GM12878 (cell line): ENCODE measurements at regions not wholly inside any gene's neighbourhood (a gene's known extent, or its start where the extent isn't known, plus 50 kb on each side); places are given as distances from the start of the nearest gene placed in this dataset.

Experiments used
- ATAC-seq: fragments of 200-7000 bp; cut with Tn5 transposase; 3 replicates; pipeline ENCODE4 v1.9.1; 2020; ENCODE audit warnings: mild to moderate bottlenecking, moderate library complexity
- BruUV-seq: library from RNA; stranded (reverse); fragments of 400-500 nt; replicated peaks from 2 replicates; lab custom pipeline; 2021; lab: Mats Ljungman, UMichigan
- CTCF ChIA-PET: fragments of 300-600 bp; sonication (Branson Sonifier 250); formaldehyde crosslinking; extraction: SDS; loops from one replicate; lab custom pipeline; 2021; ENCODE audit warnings: inconsistent platforms; lab: Yijun Ruan, JAX
- POLR2A ChIA-PET: fragments of 350-600 bp; formaldehyde crosslinking; extraction: SDS; loops from one replicate; lab custom pipeline; 2021; ENCODE audit warnings: inconsistent platforms; lab: Charles Lee
- RAD21 ChIA-PET: fragments of 300-600 bp; sonication (Branson Sonifier 250); formaldehyde crosslinking; loops from one replicate; lab custom pipeline; 2023; ENCODE audit warnings: antibody characterized with exemption; ENCODE audit not compliant: unreplicated experiment; lab: Charles Lee
- SMC1A ChIA-PET: fragments of 300-600 bp; sonication (Branson Sonifier 250); formaldehyde crosslinking; loops from one replicate; lab custom pipeline; 2023; ENCODE audit not compliant: unreplicated experiment, uncharacterized antibody; lab: Charles Lee
- DNase-seq: peaks from one replicate; pipeline ENCODE4 v3.0.0-alpha.2; 2011; ENCODE audit warnings: low read depth, low spot score
- FAIRE-seq: peaks from 3 replicates; lab custom pipeline; 2011; peaks lifted over from hg19 to GRCh38; lab: Jason Lieb, UNC
- H2AFZ ChIP-seq: 2 replicates; pipeline ENCODE4 v1.6.0; 2011; ENCODE audit warnings: low read depth, low read length, control low read depth; ENCODE audit not compliant: control insufficient read depth
- H3K27ac ChIP-seq: 2 replicates; pipeline ENCODE4 v1.5.1; 2011; ENCODE audit warnings: control low read depth; ENCODE audit not compliant: control insufficient read depth, insufficient read depth
- H3K27me3 ChIP-seq, 2 experiments: replicated peaks in 1 of 2; 2 replicates each; pipeline versions ENCODE4 v1.6.0 to v1.6.1; 2011; ENCODE audit warnings: low read length in 1 of 2; ENCODE audit not compliant: control insufficient read depth in 2 of 2, insufficient read depth in 2 of 2
- H3K36me3 ChIP-seq, 2 experiments: 2 replicates each; pipeline ENCODE4 v1.5.1; 2011; ENCODE audit warnings: low read length in 1 of 2; ENCODE audit not compliant: control insufficient read depth in 2 of 2, insufficient read depth in 2 of 2
- H3K4me1 ChIP-seq: 2 replicates; pipeline ENCODE4 v1.6.1; 2011; ENCODE audit warnings: mild to moderate bottlenecking, low read length, moderate library complexity, mixed read lengths; ENCODE audit not compliant: control insufficient read depth, insufficient read depth
- H3K4me2 ChIP-seq: 2 replicates; pipeline ENCODE4 v1.6.0; 2011; ENCODE audit warnings: control low read depth; ENCODE audit not compliant: control insufficient read depth, insufficient read depth
- H3K4me3 ChIP-seq: fragments of 200-600 bp; sonication (generic); 2 replicates; pipeline ENCODE4 v1.5.1; 2016
- H3K79me2 ChIP-seq: 2 replicates; pipeline ENCODE4 v1.6.0; 2011; ENCODE audit warnings: low read length; ENCODE audit not compliant: control insufficient read depth, insufficient read depth
- H3K9ac ChIP-seq: 2 replicates; pipeline ENCODE4 v1.8.0; 2011; ENCODE audit warnings: low read length, control low read depth, mixed read lengths; ENCODE audit not compliant: control insufficient read depth, insufficient read depth
- H3K9me3 ChIP-seq: replicated peaks from 3 replicates; pipeline ENCODE4 v1.5.1; 2011; ENCODE audit warnings: mild to moderate bottlenecking, low read length; ENCODE audit not compliant: control insufficient read depth, insufficient read depth
- H4K20me1 ChIP-seq: 2 replicates; pipeline ENCODE4 v1.6.0; 2011; ENCODE audit not compliant: control insufficient read depth, insufficient read depth
- BMI1 ChIP-seq: fragments of 450-650 bp; IDR thresholded peaks from 2 replicates; pipeline ENCODE4 v1.6.1; 2016; ENCODE audit warnings: mild to moderate bottlenecking, moderate library complexity, borderline replicate concordance
- CEBPB ChIP-seq, 2 experiments: fragments of 150-350 bp in 1 of 2; IDR thresholded peaks; 2 replicates each; pipeline ENCODE4 v1.6.1; 2012 to 2014; ENCODE audit warnings: low read depth in 2 of 2, low read length in 2 of 2, borderline replicate concordance in 1 of 2, inconsistent platforms in 1 of 2
- E2F4 ChIP-seq: IDR thresholded peaks from 2 replicates; pipeline ENCODE4 v1.6.1; 2012; ENCODE audit warnings: low read depth, low read length, improper control_type of control experiment
- E2F8 ChIP-seq: fragments of 450-650 bp; IDR thresholded peaks from 2 replicates; pipeline ENCODE4 v1.6.1; 2018; ENCODE audit warnings: mild to moderate bottlenecking, low read depth, moderate library complexity; ENCODE audit not compliant: partially characterized antibody
- EGR1 ChIP-seq, 2 experiments: IDR thresholded peaks; 1 replicate in 1 of 2; 2 replicates in 1 of 2; pipeline ENCODE4 v1.6.1; 2011 to 2012; ENCODE audit warnings: low read depth in 2 of 2, low read length in 2 of 2, borderline replicate concordance in 1 of 2, mild to moderate bottlenecking in 1 of 2, moderate library complexity in 1 of 2
- ESRRA ChIP-seq: IDR thresholded peaks from 2 replicates; pipeline ENCODE4 v1.6.1; 2012; ENCODE audit warnings: mild to moderate bottlenecking, low read length, improper control_type of control experiment
- JUNB ChIP-seq: IDR thresholded peaks from 2 replicates; pipeline ENCODE4 v1.6.1; 2016; ENCODE audit warnings: antibody characterized with exemption, mild to moderate bottlenecking
- RB1 ChIP-seq: fragments of 450-650 bp; formaldehyde crosslinking; IDR thresholded peaks from 2 replicates; pipeline ENCODE4 v1.6.1; 2017; ENCODE audit warnings: mild to moderate bottlenecking, borderline replicate concordance
- SMARCA5 ChIP-seq: fragments of 450-650 bp; IDR thresholded peaks from 2 replicates; pipeline ENCODE4 v1.6.1; 2017; ENCODE audit warnings: mild to moderate bottlenecking
- ZSCAN29 ChIP-seq: fragments of 450-650 bp; IDR thresholded peaks from 2 replicates; pipeline ENCODE4 v1.6.1; 2017; ENCODE audit warnings: mild to moderate bottlenecking, moderate library complexity
- WGBS: methylation state at CpG from one replicate; pipeline ENCODE4 v1.1.6; 2016; ENCODE audit warnings: low lambda C conversion rate; ENCODE audit not compliant: insufficient replicate concordance, insufficient coverage; ENCODE audit errors: missing lambda C conversion rate; 5-methylcytosine and 5-hydroxymethylcytosine counted together
- in situ Hi-C: fragments of 300-500 bp; cut with MboI; formaldehyde crosslinking; loops from 9 replicates; pipeline ENCODE4 v1.14.3; 2018; ENCODE audit warnings: mixed read lengths
- intact Hi-C: fragments of 100-400 bp; cut with micrococcal nuclease; formaldehyde crosslinking; loops from one replicate; pipeline ENCODE4 v1.14.2; 2022; ENCODE audit not compliant: unreplicated experiment

GRCh38 chr15:95923792-95924191 is 406.7 kb upstream of the NR2F2 start:
- intact Hi-C loops, result loop anchor here (5.0 kb wide), 1 partner anchor 404 kb away; no protein-coding TSS in a partner anchor
- Histone ChIP-seq H3K4me2 (no peak overlapping the region), H3K27me3 (no peaks in the 10 kb centered on the region), H4K20me1 (no peaks in the 10 kb centered on the region), H3K36me3 (no peaks in the 10 kb centered on the region), H3K79me2 (no peaks in the 10 kb centered on the region), H3K27ac (no peak overlapping the region), H3K4me1 (no peaks in the 10 kb centered on the region), H3K4me3 (no peak overlapping the region), H2AFZ (no peak overlapping the region)
- in situ Hi-C loops, result no loop called here
- FAIRE-seq (no peak), DNase-seq (no peak), ATAC-seq (no peak)
- WGBS, result 76% methylated on average over 4 of the region's 4 CpGs
- no TSS peak for BruUV-seq
- CTCF ChIA-PET, result no interaction called here
- SMC1A ChIA-PET, result interaction anchor here (0.6 to 1.4 kb wide), 3 partner anchors 28 to 404 kb away, joined by 3 to 4 read pairs (median 3); no protein-coding TSS in a partner anchor
- POLR2A ChIA-PET, result no interaction called here
- RAD21 ChIA-PET, result interaction anchor here (1.0 kb wide), 1 partner anchor 403 kb away, joined by 3 read pairs; no protein-coding TSS in a partner anchor
- TF ChIP-seq SMARCA5, result no peak
- no peak for TF ChIP-seq ZSCAN29
- no peak for TF ChIP-seq CEBPB (IDR thresholded peaks at IDR 0.05; ENCODE audit: borderline replicate concordance in 1 of 2, low read depth in 2 of 2, low read length in 2 of 2)
- TF ChIP-seq ESRRA, result no peak
- no peak for TF ChIP-seq EGR1 (IDR thresholded peaks at IDR 0.05; ENCODE audit: borderline replicate concordance in 1 of 2, low read depth in 2 of 2, low read length in 2 of 2)
- TF ChIP-seq BMI1, result no peak
- TF ChIP-seq JUNB, result no peak
- TF ChIP-seq, all 136 proteins: peak for 0
- no peaks in the 10 kb centered on the region; the same call in 2 of the 3 replicates for H3K9me3 ChIP-seq
- H3K9ac ChIP-seq, result no peak overlapping the region

GRCh38 chr15:95928822-95929221 is 401.7 kb upstream of the NR2F2 start:
- Histone ChIP-seq H2AFZ (no peak overlapping the region), H3K4me1 (no peaks in the 10 kb centered on the region), H3K36me3 (no peaks in the 10 kb centered on the region), H3K9me3 (no peaks in the 10 kb centered on the region; the same call in 2 of the 3 replicates), H3K4me2 (no peak overlapping the region), H4K20me1 (no peaks in the 10 kb centered on the region), H3K27me3 (no peaks in the 10 kb centered on the region), H3K79me2 (no peaks in the 10 kb centered on the region), H3K9ac (no peak overlapping the region), H3K27ac (no peak overlapping the region), H3K4me3 (no peak overlapping the region)
- CTCF ChIA-PET, result interaction anchor here (0.9 to 2.9 kb wide), 5 partner anchors 40 to 669 kb away, joined by 3 to 9 read pairs (median 3); no protein-coding TSS in a partner anchor
- POLR2A ChIA-PET, result interaction anchor here (0.9 to 1.3 kb wide), 2 partner anchors 119 to 398 kb away, joined by 3 to 4 read pairs; no protein-coding TSS in a partner anchor
- intact Hi-C loops, result loop anchor here (1.0 to 2.0 kb wide), 2 partner anchors 65 to 114 kb away; no protein-coding TSS in a partner anchor
- FAIRE-seq (no peak), DNase-seq (no peak), ATAC-seq (no peak)
- TF ChIP-seq E2F4, result no peak
- TF ChIP-seq RB1, result no peak
- no peak for TF ChIP-seq E2F8
- in situ Hi-C loops, result no loop called here
- SMC1A ChIA-PET, result interaction anchor here (0.6 to 2.4 kb wide), 24 partner anchors 9 to 642 kb away, joined by 3 to 11 read pairs (median 5); no protein-coding TSS in a partner anchor
- 31% methylated on average over 3 of the region's 3 CpGs for WGBS
- no TSS peak for BruUV-seq
- RAD21 ChIA-PET, result interaction anchor here (0.6 to 2.2 kb wide), 14 partner anchors 24 to 669 kb away, joined by 3 to 15 read pairs (median 4); no protein-coding TSS in a partner anchor
